ENCODE measurements at regions not wholly inside any gene's neighbourhood (a gene's known extent, or its start where the extent isn't known, plus 50 kb on each side); places are given as distances from the start of the nearest gene placed in this dataset.
A peak's percentile ranks its signal among the peaks of the same experiment; 100 is the strongest.

- 86 to 90% methylated on average over 2 of the region's 2 CpGs for WGBS, 2 donors
Measured at GRCh38 chr5:23158179-23158578, 305.0 kb upstream of the CDH12 start.

GRCh38 chr5:23157716-23158115 is 304.6 kb upstream of the CDH12 start:
- TF ChIP-seq POLR2A (IDR thresholded peaks at IDR 0.05): no peak
- TF ChIP-seq EP300 (IDR thresholded peaks at IDR 0.05): no peak
- no peak for TF ChIP-seq POLR2AphosphoS5 (IDR thresholded peaks at IDR 0.05)
- TF ChIP-seq, protein P1, sequence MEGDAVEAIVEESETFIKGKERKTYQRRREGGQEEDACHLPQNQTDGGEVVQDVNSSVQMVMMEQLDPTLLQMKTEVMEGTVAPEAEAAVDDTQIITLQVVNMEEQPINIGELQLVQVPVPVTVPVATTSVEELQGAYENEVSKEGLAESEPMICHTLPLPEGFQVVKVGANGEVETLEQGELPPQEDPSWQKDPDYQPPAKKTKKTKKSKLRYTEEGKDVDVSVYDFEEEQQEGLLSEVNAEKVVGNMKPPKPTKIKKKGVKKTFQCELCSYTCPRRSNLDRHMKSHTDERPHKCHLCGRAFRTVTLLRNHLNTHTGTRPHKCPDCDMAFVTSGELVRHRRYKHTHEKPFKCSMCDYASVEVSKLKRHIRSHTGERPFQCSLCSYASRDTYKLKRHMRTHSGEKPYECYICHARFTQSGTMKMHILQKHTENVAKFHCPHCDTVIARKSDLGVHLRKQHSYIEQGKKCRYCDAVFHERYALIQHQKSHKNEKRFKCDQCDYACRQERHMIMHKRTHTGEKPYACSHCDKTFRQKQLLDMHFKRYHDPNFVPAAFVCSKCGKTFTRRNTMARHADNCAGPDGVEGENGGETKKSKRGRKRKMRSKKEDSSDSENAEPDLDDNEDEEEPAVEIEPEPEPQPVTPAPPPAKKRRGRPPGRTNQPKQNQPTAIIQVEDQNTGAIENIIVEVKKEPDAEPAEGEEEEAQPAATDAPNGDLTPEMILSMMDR (IDR thresholded peaks at IDR 0.05): no peak
- no peaks in the 10 kb centered on the region for H3K36me3 ChIP-seq

More at GRCh38 chr5:23158179-23158578, 305.0 kb upstream of the CDH12 start:
- no peak for ATAC-seq (ENCODE audit: low FRiP score in 2 of 2)
- H3K9me3 ChIP-seq: no peaks in the 10 kb centered on the region
- H3K27me3 ChIP-seq: no peaks in the 10 kb centered on the region
- H3K36me3 ChIP-seq: no peaks in the 10 kb centered on the region
- no peak overlapping the region for H3K4me3 ChIP-seq
- no peak for DNase-seq
- TF ChIP-seq, protein P1 (IDR thresholded peaks at IDR 0.05): no peak
- TF ChIP-seq EP300 (IDR thresholded peaks at IDR 0.05): no peak
- TF ChIP-seq POLR2AphosphoS5 (IDR thresholded peaks at IDR 0.05): no peak
- TF ChIP-seq POLR2A (IDR thresholded peaks at IDR 0.05): no peak
- no peak overlapping the region for H3K27ac ChIP-seq
- H3K4me1 ChIP-seq: no peaks in the 10 kb centered on the region

DNA sequence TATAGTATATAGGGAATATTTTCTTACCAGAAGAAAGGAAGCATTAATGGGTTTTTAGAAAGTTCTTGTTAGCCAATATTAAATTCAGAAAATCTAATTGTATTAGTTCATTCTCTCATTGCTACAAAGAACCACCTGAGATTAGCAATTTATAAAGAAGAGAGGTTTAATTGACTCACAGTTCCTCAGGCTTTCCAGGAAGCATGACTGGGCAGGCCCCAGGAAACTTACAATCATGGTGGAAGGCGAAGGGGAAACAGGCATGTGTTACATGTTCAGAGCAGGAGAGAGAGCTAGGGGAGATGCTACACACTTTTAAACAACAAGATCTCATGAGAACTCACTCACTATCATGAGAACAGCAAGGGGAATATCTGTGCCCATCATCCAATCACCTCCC is 304.0 kb upstream of the CDH12 start:
- TF ChIP-seq EP300 (IDR thresholded peaks at IDR 0.05) (no peak), POLR2AphosphoS5 (IDR thresholded peaks at IDR 0.05) (no peak), POLR2A (IDR thresholded peaks at IDR 0.05) (no peak)
- TF ChIP-seq, protein P1 (IDR thresholded peaks at IDR 0.05): no peak
- DNase-seq (no peak), ATAC-seq (ENCODE audit: low FRiP score in 2 of 2) (no peak)
- Histone ChIP-seq H3K27me3 (no peaks in the 10 kb centered on the region), H3K4me3 (no peak overlapping the region), H3K27ac (no peak overlapping the region), H3K4me1 (no peaks in the 10 kb centered on the region), H3K36me3 (no peaks in the 10 kb centered on the region), H3K9me3 (no peaks in the 10 kb centered on the region)
- WGBS, 2 donors: 86 to 89% methylated on average over 1 of the region's 1 CpG

More at GRCh38 chr5:23157716-23158115, 304.6 kb upstream of the CDH12 start:
- 74 to 88% methylated on average over 1 of the region's 1 CpG for WGBS, 2 donors
- ATAC-seq (ENCODE audit: low FRiP score in 2 of 2) (no peak), DNase-seq (no peak)
- no peaks in the 10 kb centered on the region for H3K27me3 ChIP-seq
- no peaks in the 10 kb centered on the region for H3K9me3 ChIP-seq
- H3K27ac ChIP-seq: no peak overlapping the region
- H3K4me3 ChIP-seq: no peak overlapping the region
- no peaks in the 10 kb centered on the region for H3K4me1 ChIP-seq

- ATAC-seq (ENCODE audit: low FRiP score in 2 of 2) (no peak), DNase-seq (no peak)
- H3K4me3 ChIP-seq: no peak overlapping the region
- no peaks in the 10 kb centered on the region for H3K27me3 ChIP-seq
- no peak overlapping the region for H3K27ac ChIP-seq
- H3K9me3 ChIP-seq: no peaks in the 10 kb centered on the region
- TF ChIP-seq POLR2AphosphoS5 (IDR thresholded peaks at IDR 0.05) (no peak), EP300 (IDR thresholded peaks at IDR 0.05) (no peak), POLR2A (IDR thresholded peaks at IDR 0.05) (no peak)
- TF ChIP-seq, protein P1 (IDR thresholded peaks at IDR 0.05): no peak
- H3K4me1 ChIP-seq: no peaks in the 10 kb centered on the region
- 71 to 72% methylated on average over 5 of the region's 5 CpGs for WGBS, 2 donors
- H3K36me3 ChIP-seq: no peaks in the 10 kb centered on the region
Measured at GRCh38 chr5:23147625-23148024, 294.5 kb upstream of the CDH12 start.

- WGBS, 2 donors: 95% methylated on average over 11 of the region's 11 CpGs; no CpG with 5 or more reads in 1 of the 2 donors
- peak in 1 of 2 donors; percentile 22 for DNase-seq
- no peaks in the 10 kb centered on the region for H3K4me1 ChIP-seq
- H3K27ac ChIP-seq: no peak overlapping the region
- ATAC-seq (ENCODE audit: low FRiP score in 2 of 2): no peak
- no peaks in the 10 kb centered on the region for H3K27me3 ChIP-seq
- H3K36me3 ChIP-seq: no peaks in the 10 kb centered on the region
- H3K4me3 ChIP-seq: no peak overlapping the region
- TF ChIP-seq POLR2AphosphoS5 (IDR thresholded peaks at IDR 0.05) (no peak), POLR2A (IDR thresholded peaks at IDR 0.05) (no peak), EP300 (IDR thresholded peaks at IDR 0.05) (no peak)
- TF ChIP-seq, protein P1 (IDR thresholded peaks at IDR 0.05): no peak
- no peaks in the 10 kb centered on the region for H3K9me3 ChIP-seq
Measured at GRCh38 chr5:23146183-23146582, 293.0 kb upstream of the CDH12 start.
